Peyer's patch (tissue), 4 donors: ENCODE measurements at regions not wholly inside any gene's neighbourhood (a gene's known extent, or its start where the extent isn't known, plus 50 kb on each side); places are given as distances from the start of the nearest gene placed in this dataset.

Source experiments
- POLR2A ChIP-seq, 2 donors: fragments of 450-650 bp; IDR thresholded peaks; one replicate each; pipeline ENCODE4 v1.5.1; 2017; ENCODE audit warnings: antibody characterized with exemption in 2 of 2, mild to moderate bottlenecking in 2 of 2, moderate library complexity in 2 of 2
- TF ChIP-seq, protein P1 (sequence below), 6 experiments: fragments of 450-650 bp in 4 of 6; fragments of 200-600 bp in 2 of 6; sonication (generic) in 1 of 6; IDR thresholded peaks; one replicate each; pipeline ENCODE4 v1.5.1; 2017 to 2019; ENCODE audit warnings: antibody characterized with exemption in 6 of 6, mild to moderate bottlenecking in 3 of 6, moderate library complexity in 1 of 6

DNA sequence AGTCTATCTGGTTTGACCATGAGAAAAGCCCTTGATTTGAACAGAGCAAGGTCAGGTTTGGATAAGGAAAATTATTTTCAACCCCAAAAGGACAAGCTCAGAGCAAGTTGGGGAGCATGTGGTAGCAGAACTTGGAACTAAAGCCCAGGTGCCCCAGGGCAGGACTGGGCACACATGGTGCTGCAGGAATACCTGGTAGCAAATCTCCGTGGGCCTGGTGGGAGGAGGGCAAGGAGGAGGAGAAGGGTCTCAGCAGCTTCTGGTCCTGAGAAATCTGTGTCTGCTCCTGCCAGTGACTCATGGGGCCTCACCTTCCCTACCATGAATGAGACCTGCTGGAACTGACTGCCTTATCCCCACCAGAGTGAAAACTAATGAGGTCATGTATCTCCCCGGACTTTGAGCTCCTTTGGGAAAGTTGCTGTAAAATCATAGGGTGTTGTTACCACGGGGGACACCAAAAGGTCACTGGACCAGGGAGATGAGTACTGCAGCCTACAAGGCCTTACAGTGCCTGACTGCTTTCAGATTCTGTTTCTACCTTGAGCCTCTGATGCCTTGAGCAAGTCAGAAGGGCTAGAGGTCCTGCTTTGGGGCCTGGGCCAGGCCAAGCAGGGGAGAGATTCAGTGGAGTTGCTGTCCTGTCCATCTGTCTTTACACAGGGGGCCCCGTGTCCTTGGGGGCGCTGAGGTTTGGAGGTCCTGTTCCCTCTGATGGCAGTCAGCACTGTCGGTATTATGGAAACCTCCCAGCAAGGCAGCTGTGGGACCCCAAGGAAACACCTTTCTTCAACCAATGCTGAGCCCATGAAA is 304.0 kb downstream of the MYCN start:
- no peak for TF ChIP-seq POLR2A (IDR thresholded peaks at IDR 0.05)
- TF ChIP-seq, protein P1, sequence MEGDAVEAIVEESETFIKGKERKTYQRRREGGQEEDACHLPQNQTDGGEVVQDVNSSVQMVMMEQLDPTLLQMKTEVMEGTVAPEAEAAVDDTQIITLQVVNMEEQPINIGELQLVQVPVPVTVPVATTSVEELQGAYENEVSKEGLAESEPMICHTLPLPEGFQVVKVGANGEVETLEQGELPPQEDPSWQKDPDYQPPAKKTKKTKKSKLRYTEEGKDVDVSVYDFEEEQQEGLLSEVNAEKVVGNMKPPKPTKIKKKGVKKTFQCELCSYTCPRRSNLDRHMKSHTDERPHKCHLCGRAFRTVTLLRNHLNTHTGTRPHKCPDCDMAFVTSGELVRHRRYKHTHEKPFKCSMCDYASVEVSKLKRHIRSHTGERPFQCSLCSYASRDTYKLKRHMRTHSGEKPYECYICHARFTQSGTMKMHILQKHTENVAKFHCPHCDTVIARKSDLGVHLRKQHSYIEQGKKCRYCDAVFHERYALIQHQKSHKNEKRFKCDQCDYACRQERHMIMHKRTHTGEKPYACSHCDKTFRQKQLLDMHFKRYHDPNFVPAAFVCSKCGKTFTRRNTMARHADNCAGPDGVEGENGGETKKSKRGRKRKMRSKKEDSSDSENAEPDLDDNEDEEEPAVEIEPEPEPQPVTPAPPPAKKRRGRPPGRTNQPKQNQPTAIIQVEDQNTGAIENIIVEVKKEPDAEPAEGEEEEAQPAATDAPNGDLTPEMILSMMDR (IDR thresholded peaks at IDR 0.05), result no peak
